PC-9 (cell line): ENCODE measurements at regions not wholly inside any gene's neighbourhood (a gene's known extent, or its start where the extent isn't known, plus 50 kb on each side); places are given as distances from the start of the nearest gene placed in this dataset.

Experiments
- BruUV-seq: library from RNA; stranded (reverse); fragments of 400-500 nt; replicated peaks from 2 replicates; lab custom pipeline; 2021; lab: Mats Ljungman, UMichigan
- CTCF ChIA-PET: fragments of 300-600 bp; sonication (Branson Sonifier 250); formaldehyde crosslinking; loops from one replicate; lab custom pipeline; 2022; ENCODE audit warnings: antibody characterized with exemption; lab: Charles Lee
- POLR2A ChIA-PET: fragments of 300-600 bp; sonication (Branson Sonifier 250); formaldehyde crosslinking; loops from one replicate; lab custom pipeline; 2022; ENCODE audit warnings: antibody characterized with exemption; ENCODE audit not compliant: unreplicated experiment; lab: Charles Lee
- DNase-seq, 2 experiments: peaks; one replicate each; pipeline versions ENCODE4 v3.0.0 to v3.0.0-alpha.2; 2015 to 2022; ENCODE audit warnings: mixed read lengths in 1 of 2
- H2AFZ ChIP-seq: fragments of 200-600 bp; sonication (generic); 2 replicates; pipeline ENCODE4 v1.8.1; 2017; ENCODE audit warnings: antibody characterized with exemption
- H3F3A ChIP-seq: fragments of 200-600 bp; sonication (generic); 2 replicates; pipeline ENCODE4 v1.8.1; 2017; ENCODE audit warnings: antibody characterized with exemption, mild to moderate bottlenecking, low read depth; ENCODE audit not compliant: insufficient read depth
- H3K27ac ChIP-seq: fragments of 200-600 bp; sonication (generic); 2 replicates; pipeline ENCODE4 v1.6.1; 2016; ENCODE audit warnings: mixed run types
- H3K27me3 ChIP-seq: fragments of 200-600 bp; sonication (generic); 2 replicates; pipeline ENCODE4 v1.6.1; 2016; ENCODE audit warnings: low read depth, mixed run types; ENCODE audit not compliant: insufficient read depth
- H3K36me3 ChIP-seq: fragments of 200-600 bp; sonication (generic); 2 replicates; pipeline ENCODE4 v1.6.1; 2016; ENCODE audit warnings: low read depth, mixed run types
- H3K4me1 ChIP-seq: fragments of 200-600 bp; sonication (generic); replicated peaks from 2 replicates; pipeline ENCODE4 v1.6.1; 2016; ENCODE audit warnings: mixed run types; ENCODE audit not compliant: insufficient read depth
- H3K4me2 ChIP-seq: fragments of 200-600 bp; sonication (generic); 2 replicates; pipeline ENCODE4 v1.6.1; 2017; ENCODE audit warnings: mixed run types
- H3K4me3 ChIP-seq: fragments of 200-600 bp; sonication (generic); 2 replicates; pipeline ENCODE4 v1.6.1; 2016; ENCODE audit warnings: mixed run types
- H3K79me2 ChIP-seq: fragments of 200-600 bp; sonication (generic); 2 replicates; pipeline ENCODE4 v1.6.1; 2017; ENCODE audit warnings: low read depth, mixed run types
- H3K9me2 ChIP-seq: fragments of 200-600 bp; sonication (generic); 2 replicates; pipeline ENCODE4 v1.8.1; 2017; ENCODE audit warnings: mild to moderate bottlenecking; ENCODE audit not compliant: insufficient read depth
- H3K9me3 ChIP-seq: fragments of 200-600 bp; sonication (generic); 2 replicates; pipeline ENCODE4 v1.8.1; 2016; ENCODE audit warnings: low read depth; ENCODE audit not compliant: insufficient read depth
- H4K20me1 ChIP-seq: fragments of 200-600 bp; sonication (generic); 2 replicates; pipeline ENCODE4 v1.8.1; 2017; ENCODE audit not compliant: insufficient read depth
- EZH2 ChIP-seq: fragments of 200-600 bp; sonication (generic); IDR thresholded peaks from 2 replicates; pipeline ENCODE4 v1.8.0; 2017; ENCODE audit warnings: antibody characterized with exemption, low read depth
- intact Hi-C: fragments of 100-400 bp; cut with micrococcal nuclease; formaldehyde crosslinking; loops from one replicate; pipeline ENCODE4 v1.10.0; 2022; ENCODE audit not compliant: unreplicated experiment
- TF ChIP-seq, protein P1 (sequence below): fragments of 200-600 bp; sonication (generic); conservative IDR thresholded peaks from 2 replicates; pipeline ENCODE4 v1.6.1; 2017; ENCODE audit warnings: mixed run types, antibody characterized with exemption, mild to moderate bottlenecking, moderate library complexity

DNA sequence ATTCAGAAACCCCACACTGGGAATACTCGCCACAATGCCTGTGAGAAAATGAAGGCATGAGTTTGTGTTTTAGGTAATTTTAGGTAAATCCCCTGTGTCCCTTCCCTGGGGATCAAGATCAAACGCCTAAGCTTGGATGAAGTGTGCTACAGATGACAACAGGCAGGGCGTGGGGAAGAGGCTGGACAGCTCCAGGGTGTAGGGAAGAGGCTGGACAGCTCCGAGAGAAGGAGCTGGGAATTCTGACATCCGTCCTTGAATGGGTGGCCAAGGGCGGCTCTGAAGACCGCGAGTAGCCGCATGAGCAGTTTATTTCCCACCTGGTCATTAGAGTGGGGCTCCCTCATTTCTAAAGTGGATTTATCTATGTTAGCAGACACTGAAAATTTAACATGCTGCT is 109.7 kb downstream of the RAMP3 start:
- Histone ChIP-seq H4K20me1 (no peaks in the 10 kb centered on the region), H3K36me3 (no peaks in the 10 kb centered on the region), H3K4me3 (no peak overlapping the region), H3K9me3 (peaks cover 4% of the 10 kb centered on the region; the same call in 1 of the 2 replicates), H2AFZ (no peak overlapping the region), H3K9me2 (no peaks in the 10 kb centered on the region), H3K27me3 (peaks cover 97% of the 10 kb centered on the region), H3K27ac (no peak overlapping the region), H3K4me2 (no peak overlapping the region), H3K4me1 (no peaks in the 10 kb centered on the region), H3F3A (no peaks in the 10 kb centered on the region), H3K79me2 (no peaks in the 10 kb centered on the region)
- ChIA-PET POLR2A (no interaction called here), CTCF (no interaction called here)
- no TSS peak for BruUV-seq
- no peak for DNase-seq
- no peak for TF ChIP-seq EZH2
- intact Hi-C loops = loop anchor here (10.0 kb wide), 1 partner anchor 412 kb away; no protein-coding TSS in a partner anchor

DNA sequence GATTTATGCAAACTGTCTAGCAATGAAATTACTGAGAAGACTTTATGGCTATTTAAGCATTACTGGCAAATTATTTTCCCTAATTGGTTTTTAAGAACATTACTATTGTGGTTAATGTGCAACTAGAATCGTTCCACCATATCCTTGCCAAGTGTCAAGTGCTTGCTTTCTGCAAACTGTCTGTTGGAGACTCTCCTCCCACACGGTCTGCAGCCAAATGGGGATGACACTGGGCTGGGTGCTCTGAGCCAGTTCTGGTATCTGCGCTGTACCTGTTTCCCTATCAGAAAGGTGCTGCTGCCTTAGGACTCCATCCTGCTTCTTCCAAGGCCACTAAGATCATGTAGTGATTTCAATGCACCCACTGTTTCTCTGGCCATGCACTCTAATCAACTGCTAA is 110.4 kb downstream of the RAMP3 start:
- H3K36me3 ChIP-seq = no peaks in the 10 kb centered on the region
- BruUV-seq = no TSS peak
- H3K4me2 ChIP-seq = no peak overlapping the region
- peaks cover 99% of the 10 kb centered on the region for H3K27me3 ChIP-seq
- H3K9me2 ChIP-seq = no peaks in the 10 kb centered on the region
- H4K20me1 ChIP-seq = no peaks in the 10 kb centered on the region
- no peak overlapping the region for H3K27ac ChIP-seq
- peaks cover 4% of the 10 kb centered on the region; the same call in 1 of the 2 replicates for H3K9me3 ChIP-seq
- H3K4me3 ChIP-seq = no peak overlapping the region
- TF ChIP-seq EZH2 = no peak
- TF ChIP-seq, protein P1, sequence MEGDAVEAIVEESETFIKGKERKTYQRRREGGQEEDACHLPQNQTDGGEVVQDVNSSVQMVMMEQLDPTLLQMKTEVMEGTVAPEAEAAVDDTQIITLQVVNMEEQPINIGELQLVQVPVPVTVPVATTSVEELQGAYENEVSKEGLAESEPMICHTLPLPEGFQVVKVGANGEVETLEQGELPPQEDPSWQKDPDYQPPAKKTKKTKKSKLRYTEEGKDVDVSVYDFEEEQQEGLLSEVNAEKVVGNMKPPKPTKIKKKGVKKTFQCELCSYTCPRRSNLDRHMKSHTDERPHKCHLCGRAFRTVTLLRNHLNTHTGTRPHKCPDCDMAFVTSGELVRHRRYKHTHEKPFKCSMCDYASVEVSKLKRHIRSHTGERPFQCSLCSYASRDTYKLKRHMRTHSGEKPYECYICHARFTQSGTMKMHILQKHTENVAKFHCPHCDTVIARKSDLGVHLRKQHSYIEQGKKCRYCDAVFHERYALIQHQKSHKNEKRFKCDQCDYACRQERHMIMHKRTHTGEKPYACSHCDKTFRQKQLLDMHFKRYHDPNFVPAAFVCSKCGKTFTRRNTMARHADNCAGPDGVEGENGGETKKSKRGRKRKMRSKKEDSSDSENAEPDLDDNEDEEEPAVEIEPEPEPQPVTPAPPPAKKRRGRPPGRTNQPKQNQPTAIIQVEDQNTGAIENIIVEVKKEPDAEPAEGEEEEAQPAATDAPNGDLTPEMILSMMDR = no peak
- intact Hi-C loops = loop anchor here (10.0 kb wide), 1 partner anchor 413 kb away; no protein-coding TSS in a partner anchor
- H3F3A ChIP-seq = no peaks in the 10 kb centered on the region
- H3K79me2 ChIP-seq = no peaks in the 10 kb centered on the region
- H3K4me1 ChIP-seq = no peaks in the 10 kb centered on the region
- POLR2A ChIA-PET = no interaction called here
- H2AFZ ChIP-seq = no peak overlapping the region
- CTCF ChIA-PET = no interaction called here
- DNase-seq = no peak

DNA sequence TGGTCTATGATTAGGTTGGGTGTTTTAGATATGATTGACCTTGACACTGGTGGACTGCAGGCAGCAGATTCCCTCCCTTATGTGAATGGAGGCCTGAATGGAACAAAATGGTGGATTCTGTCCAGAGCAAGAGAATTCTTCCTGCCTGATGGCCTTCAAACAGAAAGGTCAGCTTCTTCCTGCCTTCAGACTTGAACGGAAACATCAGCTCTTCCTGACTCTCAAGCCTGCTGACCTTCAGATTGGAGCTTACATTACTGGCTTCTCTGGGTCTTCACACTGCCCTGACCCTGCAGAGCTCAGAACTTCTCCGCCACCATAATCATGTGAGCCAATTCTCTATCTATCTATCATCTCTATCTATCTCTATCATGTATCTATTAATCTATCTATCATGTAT is 111.6 kb downstream of the RAMP3 start:
- ChIA-PET POLR2A (no interaction called here), CTCF (interaction anchor here (0.6 kb wide), 1 partner anchor 131 kb away, joined by 4 read pairs; no protein-coding TSS in a partner anchor)
- H3K36me3 ChIP-seq = no peaks in the 10 kb centered on the region
- no peaks in the 10 kb centered on the region for H3K79me2 ChIP-seq
- no peak overlapping the region for H3K4me3 ChIP-seq
- H2AFZ ChIP-seq = no peak overlapping the region
- no peak overlapping the region for H3K4me2 ChIP-seq
- H3K4me1 ChIP-seq = no peaks in the 10 kb centered on the region
- BruUV-seq = no TSS peak
- DNase-seq = no peak
- no peaks in the 10 kb centered on the region for H3F3A ChIP-seq
- H3K9me3 ChIP-seq = peaks cover 4% of the 10 kb centered on the region; the same call in 1 of the 2 replicates
- H3K27ac ChIP-seq = no peak overlapping the region
- H3K9me2 ChIP-seq = no peaks in the 10 kb centered on the region
- no peak for TF ChIP-seq EZH2
- TF ChIP-seq, protein P1 = no peak
- H4K20me1 ChIP-seq = no peaks in the 10 kb centered on the region
- peaks cover 99% of the 10 kb centered on the region for H3K27me3 ChIP-seq
- intact Hi-C loops = loop anchor here (10.0 kb wide), 1 partner anchor 414 kb away; no protein-coding TSS in a partner anchor
